GM11168 (cell line): ENCODE measurements at regions not wholly inside any gene's neighbourhood (a gene's known extent, or its start where the extent isn't known, plus 50 kb on each side); places are given as distances from the start of the nearest gene placed in this dataset.

Experiments
- in situ Hi-C: fragments of 300-500 bp; cut with MboI; formaldehyde crosslinking; loops from one replicate; pipeline ENCODE4 v1.12.0; 2022; ENCODE audit warnings: low sequenced_read_pairs; ENCODE audit not compliant: unreplicated experiment

DNA sequence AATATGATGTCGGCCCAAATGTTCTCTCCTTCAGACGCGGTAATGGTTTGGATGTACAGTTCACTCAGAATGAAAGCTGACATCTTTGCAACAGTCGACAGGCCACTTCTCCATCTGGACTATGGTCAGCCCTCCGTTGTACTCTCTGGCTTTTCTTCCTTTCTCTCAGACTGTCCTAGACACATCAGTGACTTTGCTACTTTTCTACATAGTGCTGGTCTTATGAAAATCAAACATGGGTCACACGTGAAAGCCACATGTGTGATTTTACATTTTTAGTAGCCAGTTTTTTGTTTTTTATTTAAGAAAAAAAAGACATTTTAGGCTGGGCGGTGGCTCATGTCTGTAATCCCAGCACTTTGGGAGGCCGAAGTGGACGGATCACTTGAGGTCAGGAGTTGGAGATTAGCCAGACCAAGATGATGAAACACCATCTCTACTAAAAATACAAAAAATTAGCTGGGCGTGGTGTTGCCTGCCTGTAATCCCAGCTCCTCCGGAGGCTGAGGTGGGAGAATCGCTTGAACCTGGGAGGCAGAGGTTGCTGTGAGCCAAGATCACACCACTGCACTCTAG lies 644.1 kb downstream of the KCNJ2 start:
- in situ Hi-C loops = no loop called here

DNA sequence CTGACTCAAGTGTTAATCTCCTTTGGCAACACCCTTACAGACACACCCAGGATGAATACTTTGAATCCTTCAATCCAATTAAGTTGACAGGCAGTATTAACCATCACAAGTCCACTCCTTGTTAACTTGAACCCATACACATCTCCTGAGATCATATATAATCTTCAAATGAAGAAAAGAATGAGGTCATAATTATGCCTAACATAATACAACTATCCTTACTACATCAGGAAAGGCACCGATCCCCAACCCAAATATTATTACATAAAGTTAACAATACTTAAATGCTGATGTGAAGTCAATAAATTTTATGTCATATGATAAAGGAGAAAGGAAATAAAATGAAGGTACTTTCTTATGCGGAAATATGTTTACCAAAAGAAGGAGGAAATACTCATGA lies 649.9 kb downstream of the KCNJ2 start:
- in situ Hi-C loops = no loop called here

DNA sequence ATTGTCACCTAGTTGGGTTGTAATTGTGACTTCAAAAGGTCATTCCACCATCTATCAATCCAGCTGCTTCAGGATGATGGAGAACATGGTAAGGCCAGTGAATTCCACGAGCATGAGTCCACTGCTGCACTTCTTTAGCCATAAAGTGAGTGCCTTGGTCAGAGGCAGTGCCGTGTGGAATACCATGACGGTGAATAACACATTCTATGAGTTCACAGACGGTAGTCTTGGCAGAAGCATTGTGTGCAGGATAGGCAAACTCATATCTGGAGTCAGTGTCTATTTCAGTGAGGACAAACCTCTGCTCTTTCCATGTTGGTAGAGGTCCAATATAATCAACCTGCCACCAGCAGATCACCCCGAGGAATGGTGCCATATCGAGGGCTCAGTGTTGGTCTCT lies 650.9 kb downstream of the KCNJ2 start:
- in situ Hi-C loops = no loop called here

DNA sequence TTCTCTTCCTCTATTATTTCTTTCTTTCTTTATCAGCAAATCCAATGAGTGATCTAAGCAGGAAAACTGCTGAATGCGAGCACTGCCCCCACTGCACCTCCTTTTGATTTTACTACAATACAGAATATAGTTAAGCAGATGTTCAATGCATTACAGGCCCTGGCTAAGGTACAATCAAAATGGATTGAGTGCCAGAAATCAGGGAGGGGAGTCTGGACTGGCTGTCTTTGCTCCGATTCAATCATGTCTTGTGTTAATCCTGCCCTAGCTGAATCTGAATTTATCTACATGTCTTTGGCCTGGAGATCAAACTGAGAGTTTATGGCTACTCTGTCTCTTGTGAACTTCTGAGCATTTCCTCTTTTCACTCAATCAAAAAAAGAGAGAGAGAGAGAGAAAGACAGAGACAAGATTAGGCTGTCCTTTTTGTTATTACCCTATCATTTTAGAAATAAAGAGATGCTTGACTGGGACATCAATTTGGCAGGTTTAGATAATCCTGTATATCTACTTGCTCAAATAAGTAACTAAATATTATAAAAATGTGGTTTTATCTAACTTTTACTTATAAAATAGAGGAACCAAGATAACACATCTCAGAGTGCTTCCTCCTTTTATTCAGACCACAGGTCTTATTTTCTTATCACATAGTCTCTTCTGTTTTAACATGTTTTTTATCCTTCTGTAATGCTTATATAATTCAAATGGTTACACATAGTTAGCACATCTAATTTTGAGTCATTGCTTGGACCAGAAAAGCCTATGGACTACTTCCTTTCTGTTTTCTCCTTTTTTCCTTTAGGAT lies 656.2 kb downstream of the KCNJ2 start:
- in situ Hi-C loops = no loop called here

DNA sequence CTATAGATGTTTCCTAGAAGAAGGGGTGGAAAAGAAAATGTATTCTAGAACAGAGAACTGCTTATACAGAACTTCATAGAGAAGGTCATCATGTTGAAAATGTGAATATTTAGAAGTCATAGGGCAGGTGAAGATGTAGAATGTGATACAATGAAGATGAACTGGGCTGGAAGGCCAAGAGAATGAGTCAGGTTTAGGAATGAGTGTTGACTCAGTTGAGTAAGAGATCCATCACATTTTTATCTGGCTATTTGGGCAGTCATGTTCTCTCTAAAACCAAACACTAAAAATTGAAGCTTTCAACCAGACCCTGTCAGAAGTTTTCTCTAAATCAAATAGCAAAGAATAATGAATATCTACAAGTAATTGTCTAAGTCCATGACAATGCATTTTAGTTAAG lies 660.5 kb downstream of the KCNJ2 start:
- in situ Hi-C loops = no loop called here

DNA sequence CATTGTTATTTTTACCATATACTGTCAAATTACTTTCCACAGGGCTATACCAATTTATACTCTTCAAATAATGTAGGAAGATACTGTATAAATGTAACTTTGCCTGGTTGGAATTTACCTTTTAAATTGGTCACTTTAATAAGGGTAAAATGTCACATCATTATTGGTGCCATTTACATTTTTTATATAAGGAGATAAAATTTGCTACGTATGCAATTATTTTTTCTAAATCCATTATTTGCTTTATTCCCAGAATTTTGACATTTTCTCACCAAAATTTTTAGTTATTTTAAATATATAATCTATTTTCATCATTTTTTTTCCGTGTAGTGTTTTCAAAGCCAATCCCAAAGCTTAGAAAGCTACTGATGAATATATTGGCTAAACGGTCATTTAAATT lies 664.7 kb downstream of the KCNJ2 start:
- in situ Hi-C loops = no loop called here

DNA sequence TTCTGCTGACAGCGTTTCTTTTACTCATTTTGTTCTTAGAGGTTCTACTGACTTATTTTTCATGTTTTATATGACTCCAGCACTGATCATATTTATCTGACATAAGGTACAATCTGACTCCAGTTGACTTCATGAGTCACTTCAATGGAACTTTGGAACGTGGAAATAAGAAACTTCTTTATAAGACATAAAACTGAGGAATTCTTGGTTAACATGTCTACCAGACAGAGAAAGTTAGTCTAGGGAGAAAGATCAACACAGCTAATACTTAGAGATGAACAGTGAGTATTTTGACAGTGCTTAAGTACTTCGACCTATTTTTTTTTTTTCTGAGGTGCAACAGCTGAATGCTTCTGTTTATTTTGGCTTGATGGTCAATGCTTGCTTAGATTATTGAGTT lies 679.5 kb downstream of the KCNJ2 start:
- in situ Hi-C loops = no loop called here

DNA sequence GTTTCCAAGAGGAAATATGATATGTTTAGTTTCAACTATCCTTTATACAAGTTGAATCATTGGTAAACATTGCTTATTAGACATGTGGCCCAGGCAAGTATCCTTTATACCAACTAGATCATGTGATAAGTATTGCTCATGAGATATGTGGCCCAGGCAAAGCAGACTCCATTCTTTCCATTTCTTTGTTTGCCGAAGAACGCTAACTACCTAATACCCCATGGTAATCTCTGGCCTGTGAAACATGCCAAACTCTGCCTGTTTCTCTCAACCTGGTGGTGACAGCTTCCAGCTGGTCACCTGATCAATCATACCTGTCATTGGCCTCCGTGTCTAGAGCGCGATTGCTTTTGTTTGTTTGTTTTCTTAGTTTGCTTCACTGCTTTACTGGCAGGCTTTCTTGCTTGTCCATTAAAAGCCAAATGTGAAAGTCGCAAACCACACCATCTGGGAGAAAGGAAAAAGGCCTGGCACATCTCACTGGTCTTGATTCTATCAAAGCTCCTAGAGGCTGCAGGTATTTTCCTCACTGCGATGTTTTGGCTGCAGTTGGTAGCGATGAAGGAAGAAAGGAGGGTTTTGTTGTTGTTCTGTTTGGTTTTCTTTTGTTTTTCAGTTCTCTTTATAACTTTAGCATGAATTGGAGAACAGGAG lies 686.2 kb downstream of the KCNJ2 start:
- in situ Hi-C loops = no loop called here

DNA sequence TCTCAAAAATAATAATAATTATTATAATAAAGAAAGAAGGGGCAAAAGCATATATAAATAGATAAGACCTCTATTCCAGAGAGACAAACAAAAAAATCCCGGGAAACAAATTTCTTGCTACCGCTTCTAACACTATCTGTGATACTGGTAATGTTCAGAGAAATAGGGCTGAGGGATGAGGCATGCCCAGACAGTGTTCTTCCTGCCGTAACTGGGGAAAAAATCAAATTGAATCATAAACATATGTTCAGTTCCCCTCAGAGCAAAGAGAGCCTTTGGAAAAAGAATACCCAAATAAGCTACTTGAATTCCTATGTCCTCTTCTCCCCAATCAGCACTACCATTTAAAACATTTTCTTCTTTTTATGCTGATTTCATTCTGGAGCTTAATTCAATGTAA lies 688.0 kb downstream of the KCNJ2 start:
- in situ Hi-C loops = no loop called here

DNA sequence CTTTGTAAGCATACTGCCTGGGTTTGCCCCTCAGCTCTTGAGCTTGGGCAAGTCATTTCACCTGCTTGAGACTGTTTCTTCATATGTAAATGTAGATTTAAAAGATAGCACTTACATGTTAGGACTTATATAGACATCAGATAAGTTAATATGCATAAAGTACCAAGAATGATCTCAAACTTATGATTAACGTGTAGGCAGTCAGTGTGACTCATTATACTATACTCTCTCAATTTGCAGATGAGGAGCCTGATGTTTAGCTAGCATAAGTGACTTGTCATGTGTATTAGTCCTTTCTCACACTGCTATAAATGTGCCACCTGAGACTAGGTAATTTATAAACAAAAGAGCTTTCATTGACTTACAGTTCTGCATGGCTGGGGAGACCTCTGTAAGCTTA lies 690.5 kb downstream of the KCNJ2 start:
- in situ Hi-C loops = no loop called here

DNA sequence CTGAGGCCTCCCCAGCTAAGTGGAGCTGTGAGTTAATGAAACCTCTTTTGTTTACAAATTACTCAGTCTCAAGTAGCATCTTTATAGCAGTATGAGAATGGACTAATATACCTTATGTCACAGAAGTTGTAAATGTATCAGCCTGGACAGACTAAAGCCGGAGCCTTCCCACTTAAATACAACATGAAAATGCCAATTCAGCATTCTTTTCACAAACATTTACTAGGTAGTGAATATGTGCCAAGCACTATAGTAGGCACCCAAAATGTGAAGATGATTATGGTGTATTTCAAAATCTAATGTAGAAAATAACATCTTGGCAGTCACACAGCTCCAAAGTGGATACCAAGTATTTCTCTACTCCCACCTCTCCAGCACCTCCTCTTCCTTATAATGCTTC lies 693.0 kb downstream of the KCNJ2 start:
- in situ Hi-C loops = no loop called here

DNA sequence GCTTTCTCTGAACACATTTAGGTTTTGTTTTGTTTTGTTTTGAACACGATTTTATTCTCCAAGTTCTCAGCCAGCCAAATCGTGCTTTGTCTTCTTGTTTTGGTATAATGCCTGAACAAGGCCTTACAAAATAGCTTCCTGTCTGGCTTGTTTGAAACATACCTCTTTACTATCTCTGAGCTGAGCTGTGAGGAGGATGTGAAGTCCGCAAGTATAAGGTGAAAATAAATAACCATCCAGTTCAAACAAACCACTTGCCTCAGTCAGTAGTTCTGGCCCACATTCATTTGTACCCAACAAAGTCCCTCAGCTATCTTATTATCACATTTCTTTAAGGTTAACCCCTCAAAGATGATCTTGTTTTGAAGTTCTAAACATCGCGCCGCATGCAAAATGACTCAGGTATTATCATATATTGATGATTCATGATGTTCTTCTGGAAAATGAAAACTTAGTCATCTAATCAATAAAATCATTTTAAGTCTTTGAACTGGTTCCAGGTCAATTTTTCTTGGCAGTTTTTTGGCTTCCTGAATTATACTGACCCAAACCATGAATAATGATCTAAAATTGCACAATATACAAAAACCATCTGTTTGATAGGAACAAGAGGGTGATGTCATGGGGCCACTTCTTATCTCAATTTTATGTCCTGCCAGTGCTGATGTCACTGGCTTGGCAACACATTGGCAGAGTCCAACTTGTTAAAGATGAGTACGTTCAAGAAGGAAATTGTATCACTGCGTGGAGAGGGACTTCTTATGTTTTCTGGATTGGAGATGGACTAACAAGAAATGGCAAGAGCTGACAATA lies 694.3 kb downstream of the KCNJ2 start:
- in situ Hi-C loops = no loop called here

DNA sequence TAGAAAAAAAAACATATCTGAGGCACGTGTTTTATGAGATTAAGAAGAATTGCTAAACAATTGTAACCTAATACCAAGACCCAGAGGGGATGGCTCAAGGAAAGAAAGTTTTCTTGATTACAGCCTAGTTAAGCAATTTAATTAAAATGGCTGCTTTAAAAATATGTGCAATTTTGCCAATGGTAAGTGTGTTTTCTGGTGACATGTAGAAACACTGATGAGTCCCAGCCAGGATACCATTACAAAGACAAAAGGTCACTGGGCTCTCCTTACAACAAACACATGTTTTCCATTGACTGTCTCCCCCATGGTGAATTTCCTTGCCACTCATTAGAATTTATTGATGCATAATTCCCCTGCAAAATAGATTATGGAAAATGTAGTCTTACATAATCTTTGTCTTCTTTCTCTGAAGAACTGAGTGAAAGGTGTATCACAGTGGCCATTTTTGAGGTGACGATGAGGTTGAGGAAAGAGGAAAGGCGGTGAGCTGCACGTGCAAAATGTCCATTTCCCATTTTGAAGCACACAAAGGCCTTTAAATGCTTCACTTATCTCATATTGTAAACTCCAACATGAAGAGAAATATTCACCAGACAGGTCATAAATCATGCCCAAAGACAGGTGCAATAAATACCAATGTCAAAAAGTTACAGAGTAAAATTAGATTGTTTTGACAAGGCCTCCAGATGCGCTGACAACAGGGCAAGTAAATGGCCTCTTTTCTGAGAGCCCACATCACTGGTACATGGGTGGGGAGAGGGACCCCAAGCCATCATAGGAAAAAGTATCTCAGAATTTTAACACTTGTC lies 696.9 kb downstream of the KCNJ2 start:
- in situ Hi-C loops = no loop called here

DNA sequence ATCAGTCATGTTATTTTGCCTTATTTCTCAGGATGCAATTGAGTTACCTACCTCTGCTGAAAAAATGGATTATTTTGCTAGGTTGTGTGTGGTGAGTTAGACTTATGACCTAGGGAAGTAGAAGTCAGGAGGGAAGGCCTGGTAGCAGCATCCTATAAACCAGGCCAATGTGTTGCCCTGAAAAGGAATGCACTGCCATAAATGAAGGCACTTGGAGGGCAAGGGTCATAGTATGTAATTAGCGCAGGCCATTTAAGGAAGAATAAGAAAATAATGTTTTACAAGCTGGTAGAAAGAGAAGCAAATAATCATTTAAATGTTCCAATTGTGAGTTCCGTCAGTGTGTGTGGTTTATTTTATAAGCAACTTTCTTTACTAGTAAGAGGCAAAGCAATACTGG lies 698.8 kb downstream of the KCNJ2 start:
- in situ Hi-C loops = no loop called here

DNA sequence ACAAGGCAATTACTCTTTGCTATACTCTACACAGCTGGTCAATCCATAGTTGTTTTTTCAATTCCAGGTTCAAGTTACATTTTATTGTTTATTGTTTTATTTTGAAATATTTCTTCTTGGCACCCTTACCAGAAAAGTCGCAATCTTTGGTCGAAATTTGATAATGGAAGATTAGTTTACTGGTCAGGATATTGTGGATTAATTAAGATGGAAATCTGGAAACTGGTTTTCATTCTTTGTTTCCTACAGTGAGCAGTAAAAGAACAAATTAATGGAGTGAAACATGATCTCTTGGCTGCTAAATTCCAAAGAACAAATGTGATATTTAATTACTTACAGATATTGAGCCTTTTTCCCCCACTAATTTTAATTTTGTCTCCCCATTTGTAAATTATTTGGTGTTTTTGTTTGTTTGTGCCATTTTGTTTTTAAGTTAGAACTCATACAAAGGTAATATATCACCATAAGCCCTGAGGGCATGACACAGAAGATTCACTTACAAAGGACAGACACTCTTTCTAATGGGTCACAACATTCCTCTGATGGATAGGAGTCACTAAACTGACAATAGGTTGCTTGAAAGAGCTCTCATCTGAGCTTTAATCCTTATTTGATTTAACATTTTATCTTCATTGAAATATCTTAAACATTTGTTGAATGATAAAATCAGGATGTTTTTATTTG lies 700.2 kb downstream of the KCNJ2 start:
- in situ Hi-C loops = no loop called here

DNA sequence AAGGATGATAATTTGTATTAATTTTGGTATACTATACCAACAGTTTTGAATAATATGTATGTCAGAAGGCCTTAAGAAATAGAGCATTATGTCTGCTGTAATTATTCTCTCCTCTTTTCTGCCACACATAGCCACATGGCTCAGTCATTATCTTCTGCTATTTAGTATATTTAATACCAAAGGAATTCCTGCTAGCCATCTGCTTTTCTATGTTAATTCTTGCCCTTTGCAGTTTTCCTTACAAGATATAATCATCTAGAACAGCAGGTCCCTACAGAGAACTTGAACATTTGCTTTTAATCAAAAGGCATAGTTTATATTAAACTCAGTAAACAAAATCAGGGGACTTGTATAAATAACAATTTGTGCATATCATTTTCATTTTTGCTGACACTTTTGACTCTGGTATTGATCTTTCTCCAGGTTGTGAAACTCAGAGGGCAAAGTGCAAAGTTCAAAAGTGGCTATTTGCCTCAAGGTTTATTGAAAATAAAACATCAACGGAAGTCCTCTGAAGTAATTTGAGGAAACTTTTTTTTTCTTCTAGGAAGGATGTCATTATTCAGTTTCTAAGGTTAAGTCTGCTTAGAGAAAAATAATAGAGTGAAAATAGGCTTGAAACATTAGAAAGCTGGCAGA lies 702.0 kb downstream of the KCNJ2 start:
- in situ Hi-C loops = no loop called here

DNA sequence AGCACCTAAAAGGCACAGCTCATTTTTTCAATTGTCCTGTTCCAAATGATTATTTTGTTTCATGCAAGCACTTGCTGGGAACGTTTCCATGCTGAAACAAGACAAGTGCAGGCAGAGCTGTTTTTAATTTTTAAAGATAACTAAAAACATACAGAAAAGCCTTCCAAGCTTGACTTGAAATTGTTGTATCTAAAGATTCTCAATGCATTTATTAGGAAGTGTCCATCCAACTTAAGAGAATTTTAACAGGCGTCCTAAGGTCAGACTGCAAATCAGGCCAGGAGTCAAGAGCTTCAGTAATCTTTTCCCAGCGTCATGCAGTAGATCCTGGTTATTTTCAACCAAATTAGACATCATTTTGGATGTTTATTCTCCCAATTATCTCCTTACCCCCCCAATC lies 702.8 kb downstream of the KCNJ2 start:
- in situ Hi-C loops = no loop called here

DNA sequence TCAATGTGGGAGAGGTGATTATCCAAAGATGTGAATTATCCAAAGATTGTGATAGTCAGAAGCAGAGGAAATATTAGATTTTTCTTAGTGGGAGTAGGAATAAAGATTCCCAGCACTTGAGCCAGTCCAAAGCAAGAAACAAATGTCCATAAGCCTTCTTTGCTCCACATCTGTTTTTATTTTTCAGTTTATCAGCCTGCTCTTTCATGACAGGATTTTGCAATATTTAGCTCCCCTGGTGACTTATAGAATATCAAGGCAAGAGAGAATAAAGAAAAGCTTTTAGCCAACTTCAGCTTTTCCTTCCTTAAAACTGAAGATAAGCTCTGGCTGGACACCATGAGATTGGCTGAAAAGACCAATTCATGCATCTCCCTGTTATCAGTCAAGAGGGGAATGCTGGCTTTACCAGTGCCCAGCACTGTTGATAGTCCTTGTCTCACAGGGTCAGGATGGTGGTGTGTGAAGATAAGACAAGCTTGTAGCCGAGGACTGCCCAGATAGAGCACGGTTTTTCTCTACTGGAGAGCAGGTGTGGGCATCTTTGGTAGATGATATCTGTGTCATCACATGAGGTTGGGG lies 706.5 kb downstream of the KCNJ2 start:
- in situ Hi-C loops = no loop called here

DNA sequence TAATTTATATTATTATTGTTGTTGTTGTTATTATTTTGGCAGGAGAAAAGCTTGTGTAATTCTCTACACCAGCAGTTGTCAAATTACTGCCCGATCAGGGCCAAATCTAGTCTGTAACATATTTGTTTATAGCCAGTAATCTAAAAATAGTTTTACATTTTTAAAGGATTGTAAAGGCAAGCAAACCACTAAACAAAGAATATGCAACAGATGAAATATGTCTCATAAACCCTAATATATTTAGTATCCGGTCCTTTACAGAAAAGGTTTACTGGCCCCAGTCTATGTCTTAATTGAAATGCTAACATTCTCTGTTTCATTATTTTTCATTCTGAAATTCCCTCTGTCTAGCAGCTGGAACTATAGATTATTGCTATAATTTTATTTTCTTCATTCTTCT lies 709.5 kb downstream of the KCNJ2 start:
- in situ Hi-C loops = no loop called here
